Hepatocyte (in vitro differentiated cells): ENCODE measurements at regions not wholly inside any gene's neighbourhood (a gene's known extent, or its start where the extent isn't known, plus 50 kb on each side); places are given as distances from the start of the nearest gene placed in this dataset.
"Not testable (repeated sequence)": the region's sequence is repeated elsewhere in the genome, so short reads cannot be mapped to it uniquely, and the experiment has no call there.

Experiments used
- CTCF ChIP-seq: fragments of 200-600 bp; sonication (generic); IDR thresholded peaks from 2 replicates; pipeline ENCODE4 v1.5.1; 2016; ENCODE audit warnings: antibody characterized with exemption, mild to moderate bottlenecking; ENCODE audit not compliant: poor library complexity
- EZH2 ChIP-seq: fragments of 200-600 bp; sonication (generic); IDR thresholded peaks from 2 replicates; pipeline ENCODE4 v1.6.1; 2016; ENCODE audit warnings: antibody characterized with exemption, mild to moderate bottlenecking, borderline replicate concordance
- EZH2phosphoT487 ChIP-seq: fragments of 200-600 bp; sonication (generic); IDR thresholded peaks from one replicate; pipeline ENCODE4 v1.6.1; 2018; ENCODE audit warnings: antibody characterized with exemption, mild to moderate bottlenecking, low read depth, moderate library complexity; ENCODE audit not compliant: unreplicated experiment, severe bottlenecking

GRCh38 chr5:86731319-86732117, 113.8 kb downstream of the COX7C start:
- TF ChIP-seq CTCF, EZH2, EZH2phosphoT487: not testable (repeated sequence)
